Activated CD4-positive, alpha-beta T cell treated with anti-CD3 and anti-CD28 coated beads, Interleukin-2, amount 50 U/mL, for 4 hours (primary cell): ENCODE measurements at regions not wholly inside any gene's neighbourhood (a gene's known extent, or its start where the extent isn't known, plus 50 kb on each side); places are given as distances from the start of the nearest gene placed in this dataset.
"Not testable (repeated sequence)": the region's sequence is repeated elsewhere in the genome, so short reads cannot be mapped to it uniquely, and the experiment has no call there.

Source experiments
- DNase-seq, 2 experiments: peaks; one replicate each; pipeline ENCODE4 v3.0.0-alpha.2; 2020

- DNase-seq = no peak
Measured at GRCh38 chr3:193805448-193805847, 212.4 kb downstream of the OPA1 start.

DNA sequence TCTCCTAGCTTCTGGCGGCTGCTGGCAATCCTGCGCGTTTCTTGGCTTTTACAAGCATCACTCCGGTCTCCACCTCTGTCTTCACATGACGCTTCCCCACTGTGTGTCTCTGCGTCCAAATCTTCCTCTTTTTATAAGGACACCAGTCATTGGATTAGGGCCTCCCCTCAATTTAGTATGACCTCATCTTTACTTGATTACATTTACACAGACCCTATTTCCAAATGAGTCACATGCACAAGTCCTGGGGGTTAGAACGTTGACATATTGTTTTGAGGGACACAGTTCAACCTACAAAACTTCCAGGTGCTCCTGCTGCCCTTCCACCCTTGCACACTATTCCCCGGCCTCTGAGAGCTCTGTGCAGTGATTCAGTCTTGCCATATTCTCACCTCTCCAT, 215.3 kb downstream of the OPA1 start:
- no peak for DNase-seq

- no peak for DNase-seq
Measured at GRCh38 chr3:193809106-193809505, 216.1 kb downstream of the OPA1 start.

GRCh38 chr3:193812078-193812725, 219.2 kb downstream of the OPA1 start:
- no peak for DNase-seq

DNA sequence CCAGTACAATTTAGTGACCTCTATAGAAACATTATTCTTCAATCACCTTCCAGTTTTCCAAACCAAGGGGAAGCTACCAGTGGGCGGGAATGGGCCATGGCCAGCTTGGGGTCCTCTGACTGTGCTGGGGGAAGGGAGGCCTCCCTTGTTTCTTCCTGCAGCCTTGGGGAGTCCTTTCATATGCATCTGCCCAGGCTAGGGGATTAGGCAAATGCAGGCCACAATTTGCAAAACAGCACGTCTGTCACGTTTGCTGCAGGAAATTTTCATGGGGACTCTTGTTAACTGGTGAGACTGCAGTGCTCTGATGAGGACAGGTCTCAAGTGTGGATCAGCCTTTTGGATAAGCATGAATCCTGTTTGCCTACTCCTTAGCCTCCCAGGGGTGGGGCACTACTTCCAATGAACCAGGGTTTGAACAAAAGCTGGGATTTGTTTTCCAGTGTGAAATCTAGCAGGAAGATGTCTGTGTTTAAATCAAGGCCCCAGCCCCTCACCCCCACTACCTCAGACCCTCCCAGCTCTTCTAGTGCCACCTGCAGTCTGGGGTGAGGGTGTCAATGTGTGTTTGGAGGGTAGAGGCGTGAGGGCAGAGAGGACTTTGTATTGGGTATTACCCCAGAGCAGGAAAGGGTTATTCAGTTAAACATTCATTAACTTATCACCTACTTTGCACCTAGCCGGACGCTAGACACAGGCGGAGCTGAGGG, 219.9 kb downstream of the OPA1 start:
- DNase-seq = no peak

DNA sequence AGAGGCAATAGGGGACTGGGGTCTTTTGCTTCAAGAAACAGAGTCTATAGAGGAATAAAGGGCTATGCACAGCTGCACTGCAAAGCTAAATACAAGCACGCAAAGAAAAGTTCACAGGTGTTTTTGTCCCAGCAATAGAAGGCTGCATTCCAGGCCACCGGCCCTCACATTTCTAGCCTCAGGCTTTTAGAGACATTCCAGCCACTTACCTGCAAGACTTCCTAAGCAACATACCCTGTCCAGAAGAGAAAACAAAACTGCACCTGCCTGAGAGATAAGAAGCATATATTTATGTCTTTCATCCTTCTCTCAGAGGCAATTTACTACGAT, 220.5 kb downstream of the OPA1 start:
- DNase-seq = no peak

GRCh38 chr3:193814166-193814892, 221.3 kb downstream of the OPA1 start:
- DNase-seq = no peak

GRCh38 chr3:193815246-193816027, 222.4 kb downstream of the OPA1 start:
- DNase-seq = no peak

GRCh38 chr3:193816028-193816395, 223.0 kb downstream of the OPA1 start:
- DNase-seq = no peak

DNA sequence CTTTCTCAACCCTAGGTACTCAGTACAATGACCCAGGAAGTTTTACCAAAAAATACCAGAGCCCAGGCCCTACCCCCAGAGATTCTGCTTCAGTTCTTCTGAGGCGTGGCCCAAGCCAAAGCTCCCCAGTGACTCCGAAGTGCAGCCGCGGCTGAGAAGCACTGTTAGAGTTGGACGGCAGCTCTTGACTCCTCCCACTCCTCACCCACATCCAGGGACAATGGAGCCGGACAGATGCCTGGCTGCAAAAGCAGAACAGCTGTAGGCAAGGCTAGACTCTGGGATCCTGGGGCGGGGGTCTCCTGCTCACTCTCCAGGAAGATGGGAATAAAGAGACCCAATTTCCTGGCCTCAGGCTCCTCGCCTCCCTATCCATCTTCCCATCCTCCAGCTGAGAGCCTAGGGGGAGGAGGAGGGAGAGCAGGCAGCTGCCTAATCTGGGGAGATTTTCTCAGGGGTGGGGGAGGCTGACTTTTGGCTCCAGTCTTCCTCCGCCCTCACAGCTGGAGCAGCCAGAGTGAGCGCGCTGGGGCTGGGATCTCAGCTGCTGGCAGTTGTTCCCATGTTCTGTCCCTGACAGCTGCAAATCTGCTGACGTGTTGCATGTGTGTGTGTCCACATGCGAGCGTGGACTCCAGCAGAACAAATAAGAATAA, 223.8 kb downstream of the OPA1 start:
- no peak for DNase-seq

DNA sequence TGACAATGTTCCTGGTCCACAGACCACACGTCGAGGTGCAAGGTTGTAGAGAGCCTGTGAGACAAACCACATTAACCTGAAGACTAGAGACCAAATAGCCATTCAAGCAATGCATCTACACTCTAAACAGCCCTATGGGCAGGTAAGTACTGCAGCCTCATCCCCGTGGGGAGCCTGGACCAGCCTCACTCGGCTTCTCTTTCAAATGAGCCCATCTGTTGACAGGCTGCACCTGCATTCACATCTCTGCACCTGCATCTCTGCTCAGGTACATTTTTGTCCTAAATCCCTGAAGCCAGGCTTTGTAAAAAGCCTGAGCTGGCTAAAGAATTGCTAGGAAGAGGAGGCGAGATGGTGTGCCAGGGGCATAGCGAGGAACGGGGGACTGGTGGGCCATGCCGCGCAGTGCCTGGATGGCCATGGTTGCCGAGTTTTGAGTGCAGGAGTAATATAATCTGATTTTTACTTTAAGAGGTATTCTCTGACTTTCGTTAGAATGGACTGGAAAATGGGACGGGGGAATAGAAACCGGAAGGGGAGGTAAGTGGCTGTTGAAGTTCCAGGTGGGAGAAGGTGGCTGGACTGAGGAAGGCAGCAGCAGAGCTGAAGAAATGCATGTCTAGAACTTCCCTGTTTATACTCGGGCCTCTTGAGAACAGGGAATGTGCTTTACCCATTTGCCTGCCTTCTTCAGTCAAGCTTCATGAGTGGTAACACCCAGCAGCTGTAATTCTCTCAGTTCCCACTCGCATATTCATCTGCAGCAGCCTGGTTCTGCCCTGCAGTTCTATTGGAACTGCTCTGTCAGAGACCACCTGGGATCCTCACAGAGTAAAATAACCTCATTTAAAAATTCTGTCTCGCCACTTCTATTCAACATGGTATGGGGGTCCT, 226.4 kb downstream of the OPA1 start:
- DNase-seq = no peak

GRCh38 chr3:193821151-193821668, 228.2 kb downstream of the OPA1 start:
- no peak for DNase-seq

- DNase-seq = no peak
Measured at GRCh38 chr3:193822492-193823212, 229.6 kb downstream of the OPA1 start.

- not testable (repeated sequence) for DNase-seq
Measured at GRCh38 chr3:193823213-193823605, 230.2 kb downstream of the OPA1 start.

DNA sequence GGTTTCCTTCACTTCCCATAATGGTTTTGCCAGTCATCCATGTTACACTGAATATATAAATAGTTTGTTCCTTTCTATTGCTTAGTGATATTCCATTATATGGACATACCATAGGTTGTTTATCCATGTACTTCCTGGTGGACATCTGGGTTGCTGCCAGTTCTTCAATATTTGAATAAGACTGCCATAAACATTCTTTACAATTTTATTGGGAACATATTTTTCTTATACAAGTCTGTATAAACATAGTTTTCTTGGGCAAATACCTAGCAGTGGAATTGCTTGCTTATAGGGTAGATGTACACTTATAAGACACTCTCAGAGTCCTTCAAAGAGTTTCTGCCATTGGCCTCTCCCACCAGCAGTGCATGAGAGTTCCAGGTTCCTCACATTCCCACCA, 231.4 kb downstream of the OPA1 start:
- DNase-seq = no peak

DNA sequence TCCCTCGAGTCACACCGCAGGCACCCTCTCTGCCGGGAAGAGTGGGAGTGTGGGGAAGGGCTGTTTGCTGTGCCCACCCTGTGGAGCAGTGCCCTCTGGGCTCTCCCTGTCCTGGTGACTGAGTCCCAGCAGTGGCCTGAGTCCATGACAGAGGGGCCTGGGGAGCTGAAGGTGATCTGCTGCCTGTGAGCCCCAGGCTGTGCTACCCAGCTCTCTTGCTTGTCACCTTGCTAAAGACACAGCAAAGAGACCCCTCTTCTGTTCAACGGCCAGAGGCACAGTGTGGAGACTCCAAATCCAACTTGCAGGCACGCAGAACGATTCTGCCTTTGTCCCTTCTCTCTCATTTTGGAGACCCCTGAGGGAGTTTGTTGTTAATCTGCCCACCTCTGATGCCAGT, 232.6 kb downstream of the OPA1 start:
- DNase-seq = no peak

- no peak for DNase-seq
Measured at GRCh38 chr3:193826159-193826795, 233.3 kb downstream of the OPA1 start.

GRCh38 chr3:193827040-193827669, 234.1 kb downstream of the OPA1 start:
- DNase-seq = no peak

GRCh38 chr3:193827871-193828270, 234.9 kb downstream of the OPA1 start:
- DNase-seq = no peak

GRCh38 chr3:193828477-193828876, 235.5 kb downstream of the OPA1 start:
- DNase-seq = no peak
